ENCODE measurements at regions not wholly inside any gene's neighbourhood (a gene's known extent, or its start where the extent isn't known, plus 50 kb on each side); places are given as distances from the start of the nearest gene placed in this dataset.
"Not testable (repeated sequence)": the region's sequence is repeated elsewhere in the genome, so short reads cannot be mapped to it uniquely, and the experiment has no call there.

DNA sequence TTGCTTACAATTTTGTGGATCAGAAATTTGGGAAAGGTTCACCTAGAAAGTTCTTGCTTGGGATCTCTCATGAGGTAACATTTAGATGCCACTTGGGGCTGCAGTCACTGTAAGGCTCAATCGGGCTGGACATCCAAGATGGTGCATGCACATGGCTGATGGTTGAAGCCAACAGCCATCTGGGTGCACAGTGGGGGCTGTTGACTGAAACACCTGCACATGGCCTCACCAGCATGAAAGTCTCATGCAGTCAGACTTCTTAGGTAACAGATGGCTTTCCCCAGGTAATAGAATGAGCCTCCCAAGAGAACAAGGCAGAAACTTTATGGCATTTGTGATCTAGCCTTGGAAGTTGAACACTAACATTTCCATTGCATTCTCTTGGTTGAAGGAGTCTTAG lies 740.7 kb upstream of the AUTS2 start:
- H3K4me1 Mint-ChIP-seq (ENCODE audit: low read depth), result no peaks in the 10 kb centered on the region
- H3K9me3 Mint-ChIP-seq, result peaks cover 60% of the 10 kb centered on the region
- H3K27me3 Mint-ChIP-seq (ENCODE audit: low read depth), result no peaks in the 10 kb centered on the region
- no peak overlapping the region for H3K27ac Mint-ChIP-seq
- DNase-seq (ENCODE audit: low spot score), result no peak
- no peaks in the 10 kb centered on the region for H3K36me3 Mint-ChIP-seq (ENCODE audit: low read depth)
- no peak overlapping the region for H3K4me3 Mint-ChIP-seq

DNA sequence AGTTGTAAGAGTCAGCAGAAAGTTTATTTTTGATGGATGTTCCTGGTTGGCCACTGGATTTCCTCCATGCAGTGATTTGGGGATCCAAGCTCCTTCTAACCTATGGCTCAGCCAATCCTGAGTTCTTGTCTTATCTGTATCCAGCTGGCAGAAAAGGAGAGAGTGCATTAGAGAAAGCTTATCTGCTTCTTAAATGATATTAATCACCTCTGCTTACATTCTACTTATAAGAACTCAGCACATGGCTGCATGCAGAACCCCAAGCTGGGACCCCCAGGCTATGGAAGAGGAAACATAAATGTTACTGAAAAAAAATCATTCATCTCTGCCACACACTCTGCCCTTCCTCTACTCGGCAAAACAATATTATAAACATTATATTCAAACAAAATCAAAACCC lies 739.8 kb upstream of the AUTS2 start:
- Mint-ChIP-seq H3K4me1 (ENCODE audit: low read depth) (no peaks in the 10 kb centered on the region), H3K4me3 (no peak overlapping the region), H3K27me3 (ENCODE audit: low read depth) (no peaks in the 10 kb centered on the region), H3K9me3 (peaks cover 61% of the 10 kb centered on the region), H3K27ac (no peak overlapping the region), H3K36me3 (ENCODE audit: low read depth) (no peaks in the 10 kb centered on the region)
- DNase-seq (ENCODE audit: low spot score), result no peak

DNA sequence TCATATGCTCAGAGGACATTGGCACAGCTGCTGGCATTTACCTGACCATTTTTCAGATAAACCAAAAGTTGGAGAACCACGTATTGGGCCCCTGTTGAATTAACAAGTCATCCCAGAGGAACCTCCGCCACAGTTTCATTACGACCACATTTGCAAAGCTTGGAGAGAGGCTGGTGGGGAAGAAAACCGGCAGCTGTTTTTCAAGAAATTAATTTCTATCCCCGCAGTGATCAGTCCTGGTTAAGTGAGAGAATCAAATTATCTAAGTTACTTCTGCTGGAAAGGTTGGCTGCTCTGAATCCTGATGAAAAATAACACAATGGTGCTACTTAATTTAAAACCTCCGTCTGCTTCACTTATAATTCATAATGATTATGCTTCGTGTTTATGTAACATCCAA lies 737.1 kb upstream of the AUTS2 start:
- Mint-ChIP-seq H3K36me3 (ENCODE audit: low read depth) (no peaks in the 10 kb centered on the region), H3K9me3 (peaks cover 49% of the 10 kb centered on the region)

DNA sequence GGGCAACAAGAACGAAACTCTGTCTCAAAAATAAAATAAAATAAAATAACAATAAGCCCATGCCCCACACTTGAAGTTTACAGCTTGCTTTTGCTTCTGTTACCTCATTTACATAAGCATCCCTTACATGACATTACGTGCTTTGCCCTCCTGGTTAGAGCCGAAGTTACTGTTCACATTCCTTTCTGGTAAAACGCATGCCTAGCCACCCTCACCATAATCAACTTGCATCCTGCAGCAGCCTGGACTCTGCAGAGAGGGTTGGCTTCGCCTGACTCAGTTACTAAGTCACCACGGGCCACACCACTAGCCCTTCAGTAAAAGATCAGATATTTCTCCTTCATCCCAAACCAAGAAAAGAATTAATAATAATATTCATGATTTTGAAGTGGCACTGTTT lies 736.0 kb upstream of the AUTS2 start:
- Mint-ChIP-seq H3K9me3 (peaks cover 55% of the 10 kb centered on the region), H3K4me1 (ENCODE audit: low read depth) (no peaks in the 10 kb centered on the region), H3K27ac (no peak overlapping the region), H3K36me3 (ENCODE audit: low read depth) (no peaks in the 10 kb centered on the region), H3K4me3 (no peak overlapping the region), H3K27me3 (ENCODE audit: low read depth) (no peaks in the 10 kb centered on the region)
- DNase-seq (ENCODE audit: low spot score), result no peak

More for the DNA sequence above, 737.1 kb upstream of the AUTS2 start:
- H3K4me1 Mint-ChIP-seq (ENCODE audit: low read depth), result no peaks in the 10 kb centered on the region
- no peak overlapping the region for H3K27ac Mint-ChIP-seq
- DNase-seq (ENCODE audit: low spot score), result no peak
- no peak overlapping the region for H3K4me3 Mint-ChIP-seq
- H3K27me3 Mint-ChIP-seq (ENCODE audit: low read depth), result no peaks in the 10 kb centered on the region

DNA sequence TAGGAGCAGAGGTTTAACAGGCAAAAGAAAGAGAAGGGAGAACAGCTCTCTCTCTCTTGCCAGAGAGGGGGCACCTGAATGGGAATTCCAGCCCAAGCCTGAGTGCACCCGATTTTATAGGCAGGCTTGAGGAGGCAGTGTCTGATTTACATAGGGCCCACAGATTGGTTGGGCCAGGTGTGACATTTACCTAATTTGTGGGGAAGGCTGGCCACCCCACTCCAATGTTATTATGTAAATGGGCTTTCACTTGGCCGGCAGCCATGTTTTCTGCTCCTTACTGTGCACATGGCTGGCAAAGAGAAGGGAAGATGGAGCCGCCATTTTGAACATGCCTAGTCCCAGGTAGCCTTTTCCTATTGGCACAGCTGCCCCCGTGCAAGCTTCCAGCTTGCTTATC lies 735.5 kb upstream of the AUTS2 start:
- no peaks in the 10 kb centered on the region for H3K27me3 Mint-ChIP-seq (ENCODE audit: low read depth)
- no peaks in the 10 kb centered on the region for H3K4me1 Mint-ChIP-seq (ENCODE audit: low read depth)
- H3K36me3 Mint-ChIP-seq (ENCODE audit: low read depth), result no peaks in the 10 kb centered on the region
- H3K4me3 Mint-ChIP-seq, result no peak overlapping the region
- H3K9me3 Mint-ChIP-seq, result peaks cover 55% of the 10 kb centered on the region
- DNase-seq (ENCODE audit: low spot score), result no peak
- H3K27ac Mint-ChIP-seq, result no peak overlapping the region

DNA sequence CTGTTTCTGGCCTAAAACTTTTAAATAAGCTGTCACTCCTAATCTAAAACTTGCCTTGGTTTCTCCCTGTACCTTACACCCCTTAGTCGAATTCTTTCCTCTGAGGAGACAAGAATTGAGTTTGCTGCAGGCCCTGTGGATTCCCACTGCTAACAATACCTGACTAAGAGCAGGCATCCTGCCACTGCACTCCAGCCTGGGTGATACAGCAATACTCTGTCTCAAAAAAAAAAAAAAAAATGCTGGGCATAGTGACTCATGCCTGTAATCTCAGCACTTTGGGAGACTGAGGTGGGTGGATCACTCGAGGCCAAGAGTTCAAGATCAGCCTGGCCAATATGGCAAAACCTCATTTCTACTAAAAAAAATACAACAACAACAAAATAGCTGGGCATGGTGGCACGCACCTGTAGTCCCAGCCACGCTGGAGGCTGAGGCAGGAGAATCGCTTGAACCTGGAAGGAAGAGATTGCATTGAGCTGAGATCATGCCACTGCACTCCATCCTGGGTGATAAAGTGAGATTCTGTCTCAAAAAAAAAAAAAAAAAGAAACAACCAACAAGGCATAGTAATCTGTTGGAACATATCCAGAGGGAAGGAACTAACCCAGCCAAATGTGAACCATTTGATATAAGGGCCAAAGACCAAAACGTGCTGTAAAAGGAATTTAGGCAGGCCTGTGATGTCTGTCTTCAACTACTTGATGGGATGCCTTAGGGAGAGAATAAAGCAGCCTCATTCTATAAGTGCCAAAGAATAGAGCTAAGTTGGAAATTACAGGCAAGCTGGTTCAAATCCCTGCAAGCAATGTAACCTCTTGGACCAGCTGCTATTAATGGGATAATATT lies 732.7 kb upstream of the AUTS2 start:
- H3K27ac Mint-ChIP-seq, result no peak overlapping the region

DNA sequence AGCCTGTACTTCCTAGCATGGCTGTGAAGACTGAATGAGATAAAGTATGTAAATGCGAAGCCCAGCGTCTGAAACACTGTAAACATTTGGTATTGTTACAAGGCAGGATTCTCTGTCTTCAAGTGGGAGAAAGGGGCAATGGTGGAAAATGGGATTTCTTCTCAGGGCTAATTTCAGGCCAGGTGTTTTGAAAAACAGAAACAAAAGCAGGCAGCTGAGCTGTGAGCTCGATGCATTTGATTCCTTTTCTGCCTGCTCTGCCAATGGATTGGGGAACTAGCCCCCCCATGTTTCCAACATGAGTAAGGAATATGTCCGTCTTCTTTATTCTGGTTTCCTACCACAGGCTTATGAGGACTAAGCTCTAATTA lies 732.1 kb upstream of the AUTS2 start:
- no peaks in the 10 kb centered on the region for H3K27me3 Mint-ChIP-seq (ENCODE audit: low read depth)

More for the DNA sequence above, 732.7 kb upstream of the AUTS2 start:
- Mint-ChIP-seq H3K4me3 (no peak overlapping the region), H3K27me3 (ENCODE audit: low read depth) (no peaks in the 10 kb centered on the region), H3K4me1 (ENCODE audit: low read depth) (no peaks in the 10 kb centered on the region), H3K36me3 (ENCODE audit: low read depth) (no peaks in the 10 kb centered on the region), H3K9me3 (peaks cover 60% of the 10 kb centered on the region)
- no peak for DNase-seq (ENCODE audit: low spot score)

DNA sequence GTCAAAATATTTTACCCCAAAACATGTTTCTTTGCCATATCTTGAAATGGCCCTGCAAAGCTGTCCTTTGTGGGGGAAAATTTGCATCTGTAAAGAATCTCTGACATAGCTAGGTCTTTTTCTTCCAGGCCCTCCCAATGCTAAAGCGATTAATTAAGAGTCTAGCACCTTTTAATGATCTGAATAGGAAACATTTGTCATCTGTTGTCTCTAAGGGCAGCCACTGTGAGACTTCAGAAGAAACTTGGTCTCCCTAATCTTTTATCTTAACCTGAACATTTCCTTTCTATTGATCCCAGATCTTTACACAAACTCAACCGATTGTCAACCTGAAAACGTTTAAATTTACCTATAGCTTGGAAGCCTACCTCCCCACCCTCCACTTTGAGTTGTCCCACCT lies 731.6 kb upstream of the AUTS2 start:
- H3K4me3 Mint-ChIP-seq; H3K4me1 Mint-ChIP-seq (ENCODE audit: low read depth); H3K27ac Mint-ChIP-seq; H3K27me3 Mint-ChIP-seq (ENCODE audit: low read depth); H3K36me3 Mint-ChIP-seq (ENCODE audit: low read depth); DNase-seq (ENCODE audit: low spot score): not testable (repeated sequence)
- H3K9me3 Mint-ChIP-seq, result peaks cover 55% of the 10 kb centered on the region

More for the DNA sequence above, 732.1 kb upstream of the AUTS2 start:
- H3K4me3 Mint-ChIP-seq, result no peak overlapping the region
- H3K4me1 Mint-ChIP-seq (ENCODE audit: low read depth), result no peaks in the 10 kb centered on the region
- H3K27ac Mint-ChIP-seq, result no peak overlapping the region
- no peak for DNase-seq (ENCODE audit: low spot score)
- peaks cover 58% of the 10 kb centered on the region for H3K9me3 Mint-ChIP-seq
- H3K36me3 Mint-ChIP-seq (ENCODE audit: low read depth), result no peaks in the 10 kb centered on the region

DNA sequence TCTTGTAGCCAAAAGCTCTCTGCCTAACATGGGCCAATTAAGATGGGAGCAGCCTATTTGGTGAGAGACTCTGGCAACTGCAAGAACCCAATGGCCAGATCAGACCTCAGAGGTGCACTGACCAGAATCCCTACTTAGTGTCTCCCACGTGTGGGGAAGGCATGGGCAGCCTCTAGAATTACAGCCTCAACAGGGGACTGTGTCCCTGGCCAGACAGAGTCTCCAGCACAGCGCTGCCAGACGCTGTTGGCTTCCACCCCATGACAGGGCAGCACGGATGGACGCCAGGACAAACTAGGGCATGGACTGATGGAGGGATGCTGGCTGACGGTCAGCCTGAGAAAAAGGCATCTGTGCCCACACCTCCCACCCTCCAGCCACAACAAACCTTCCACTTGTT lies 729.3 kb upstream of the AUTS2 start:
- peaks cover 68% of the 10 kb centered on the region for H3K9me3 Mint-ChIP-seq

DNA sequence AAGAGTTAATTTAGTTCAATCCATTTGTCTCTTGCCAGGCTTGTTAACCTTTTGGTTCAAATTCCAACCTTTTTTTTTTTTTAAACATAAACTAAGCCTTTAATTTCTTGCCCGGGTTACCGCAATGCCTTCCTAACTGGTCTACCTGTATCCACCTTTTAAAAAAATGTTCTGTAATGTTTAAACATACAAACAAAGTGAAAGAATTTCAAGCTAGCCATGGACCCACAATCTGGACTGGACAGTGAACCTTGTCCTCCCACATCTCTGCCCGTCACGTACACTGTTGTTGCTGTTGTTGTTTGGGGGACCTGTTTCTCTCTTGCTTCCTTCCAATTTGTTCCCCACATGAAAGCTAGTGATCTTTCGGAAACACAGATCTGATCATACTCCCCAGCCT lies 724.7 kb upstream of the AUTS2 start:
- H3K9me3 Mint-ChIP-seq, result peaks cover 59% of the 10 kb centered on the region
- H3K36me3 Mint-ChIP-seq (ENCODE audit: low read depth), result no peaks in the 10 kb centered on the region
- no peak overlapping the region for H3K27ac Mint-ChIP-seq
- no peaks in the 10 kb centered on the region for H3K27me3 Mint-ChIP-seq (ENCODE audit: low read depth)
- no peak for DNase-seq (ENCODE audit: low spot score)
- H3K4me3 Mint-ChIP-seq, result no peak overlapping the region
- H3K4me1 Mint-ChIP-seq (ENCODE audit: low read depth), result no peaks in the 10 kb centered on the region

More for the DNA sequence above, 729.3 kb upstream of the AUTS2 start:
- Mint-ChIP-seq H3K4me3 (no peak overlapping the region), H3K27ac (no peak overlapping the region), H3K27me3 (ENCODE audit: low read depth) (no peaks in the 10 kb centered on the region), H3K4me1 (ENCODE audit: low read depth) (no peaks in the 10 kb centered on the region), H3K36me3 (ENCODE audit: low read depth) (no peaks in the 10 kb centered on the region)
- DNase-seq (ENCODE audit: low spot score), result no peak

DNA sequence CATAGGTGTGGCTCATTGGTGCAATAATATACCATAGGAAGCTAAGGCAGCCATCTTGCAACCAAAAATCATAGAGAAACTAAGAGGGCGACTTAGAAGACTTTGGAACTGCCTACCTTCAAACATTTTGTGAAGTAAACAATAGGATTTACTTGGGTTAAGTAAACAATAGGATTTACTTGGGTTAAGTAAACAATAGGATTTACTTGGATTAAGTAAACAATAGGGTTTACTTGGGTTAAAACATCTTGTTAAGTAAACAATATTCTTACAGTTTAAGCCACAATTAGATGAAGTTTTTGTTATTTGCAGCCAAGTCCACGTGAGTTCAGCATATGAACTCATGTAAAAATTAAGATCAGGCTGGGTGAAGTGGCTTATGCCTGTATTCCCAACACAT lies 722.4 kb upstream of the AUTS2 start:
- Mint-ChIP-seq H3K27ac (no peak overlapping the region), H3K4me1 (ENCODE audit: low read depth) (no peaks in the 10 kb centered on the region), H3K27me3 (ENCODE audit: low read depth) (no peaks in the 10 kb centered on the region), H3K36me3 (ENCODE audit: low read depth) (no peaks in the 10 kb centered on the region), H3K4me3 (no peak overlapping the region), H3K9me3 (peaks cover 45% of the 10 kb centered on the region)
- no peak for DNase-seq (ENCODE audit: low spot score)

DNA sequence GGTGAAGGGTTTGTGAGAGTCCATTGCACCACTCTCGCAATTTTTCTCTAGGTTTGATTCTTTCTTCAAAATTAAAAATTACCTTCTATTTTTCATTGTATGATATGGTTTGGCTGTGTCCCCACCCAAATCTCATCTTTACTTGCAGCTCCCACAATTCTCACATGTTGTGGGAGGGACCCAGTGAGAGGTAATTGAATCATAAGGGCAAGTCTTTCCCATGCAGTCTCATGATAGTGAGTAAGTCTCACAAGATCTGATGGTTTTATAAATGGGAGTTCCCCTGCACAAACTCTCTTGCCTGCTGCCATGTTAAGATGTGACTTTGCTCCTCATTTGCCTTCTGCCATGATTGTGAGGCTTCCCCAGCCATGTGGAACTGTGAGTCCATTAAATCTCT lies 711.2 kb upstream of the AUTS2 start:
- not testable (repeated sequence) for DNase-seq (ENCODE audit: low spot score); H3K4me3 Mint-ChIP-seq; H3K27me3 Mint-ChIP-seq (ENCODE audit: low read depth); H3K27ac Mint-ChIP-seq; H3K4me1 Mint-ChIP-seq (ENCODE audit: low read depth); H3K36me3 Mint-ChIP-seq (ENCODE audit: low read depth)
- H3K9me3 Mint-ChIP-seq, result peaks cover 45% of the 10 kb centered on the region

DNA sequence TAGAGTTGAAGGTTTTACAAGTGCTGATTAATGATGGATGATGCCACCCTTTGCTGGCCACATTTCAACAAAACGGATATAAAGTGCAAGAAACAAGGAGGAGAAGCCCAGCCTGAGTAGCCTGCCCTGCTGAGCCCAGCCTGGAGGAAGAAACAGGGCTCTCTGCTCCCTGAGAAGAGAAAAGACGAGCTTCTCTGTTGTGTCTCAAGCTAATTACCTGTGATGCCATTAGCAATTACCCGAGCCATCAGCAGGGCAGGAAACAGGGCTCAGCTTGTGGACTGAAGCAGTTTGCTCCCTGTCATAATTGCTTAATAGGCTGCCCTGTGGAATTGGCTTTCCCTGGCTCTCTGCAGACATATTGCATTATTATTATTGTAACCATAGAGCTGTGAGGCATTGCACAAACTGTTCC lies 709.3 kb upstream of the AUTS2 start:
- DNase-seq (ENCODE audit: low spot score), result no peak
- H3K4me3 Mint-ChIP-seq, result no peak overlapping the region
- H3K36me3 Mint-ChIP-seq (ENCODE audit: low read depth), result no peaks in the 10 kb centered on the region
- no peak overlapping the region for H3K27ac Mint-ChIP-seq
- peaks cover 32% of the 10 kb centered on the region for H3K9me3 Mint-ChIP-seq
- H3K27me3 Mint-ChIP-seq (ENCODE audit: low read depth), result no peaks in the 10 kb centered on the region
- H3K4me1 Mint-ChIP-seq (ENCODE audit: low read depth), result no peaks in the 10 kb centered on the region

DNA sequence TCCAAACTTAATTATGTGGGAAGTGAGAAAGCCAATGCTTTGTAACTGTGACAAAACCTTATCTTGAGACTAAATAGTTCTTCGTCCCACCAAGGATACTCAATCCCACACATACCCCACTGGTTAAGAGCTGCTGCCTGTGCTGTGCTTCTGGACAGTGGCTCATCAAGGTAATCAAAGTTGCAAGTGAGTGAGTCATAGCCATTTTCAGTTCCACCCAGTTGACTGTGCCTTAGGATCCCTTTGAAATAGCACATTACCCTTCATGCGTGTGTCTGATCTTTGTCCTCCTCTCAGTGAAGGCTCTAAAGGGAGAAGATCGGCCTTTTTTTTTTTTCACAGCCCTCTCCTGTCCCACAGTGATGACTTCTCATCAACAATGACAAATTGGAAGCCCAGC lies 706.0 kb upstream of the AUTS2 start:
- Mint-ChIP-seq H3K4me3 (no peak overlapping the region), H3K9me3 (peaks cover 34% of the 10 kb centered on the region), H3K27me3 (ENCODE audit: low read depth) (no peaks in the 10 kb centered on the region), H3K27ac (no peak overlapping the region), H3K36me3 (ENCODE audit: low read depth) (no peaks in the 10 kb centered on the region), H3K4me1 (ENCODE audit: low read depth) (no peaks in the 10 kb centered on the region)
- DNase-seq (ENCODE audit: low spot score), result no peak

DNA sequence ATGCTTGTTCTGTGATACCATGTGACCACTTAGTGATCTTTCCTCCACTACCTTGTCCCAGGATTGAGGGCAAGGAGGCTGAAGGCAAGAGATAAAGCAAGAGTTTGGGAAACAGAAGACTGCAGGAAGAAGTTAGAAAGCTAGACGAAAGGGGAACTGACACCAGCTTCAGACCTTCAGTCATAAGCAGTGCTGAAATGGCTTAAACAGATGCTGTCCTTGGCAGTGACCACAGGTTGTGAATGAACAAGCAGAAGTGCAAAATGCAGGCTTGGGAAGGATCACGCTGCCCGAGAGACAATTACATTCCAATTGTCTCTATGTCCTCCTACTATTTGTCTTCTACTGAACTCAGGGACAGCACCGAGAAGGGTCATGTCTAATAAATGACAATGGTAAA lies 704.9 kb upstream of the AUTS2 start:
- no peaks in the 10 kb centered on the region for H3K36me3 Mint-ChIP-seq (ENCODE audit: low read depth)
- no peak overlapping the region for H3K27ac Mint-ChIP-seq
- H3K27me3 Mint-ChIP-seq (ENCODE audit: low read depth), result no peaks in the 10 kb centered on the region
- no peaks in the 10 kb centered on the region for H3K4me1 Mint-ChIP-seq (ENCODE audit: low read depth)
- DNase-seq (ENCODE audit: low spot score), result no peak
- H3K4me3 Mint-ChIP-seq, result no peak overlapping the region
- H3K9me3 Mint-ChIP-seq, result peaks cover 27% of the 10 kb centered on the region
